ENCODE measurements at regions not wholly inside any gene's neighbourhood (a gene's known extent, or its start where the extent isn't known, plus 50 kb on each side); places are given as distances from the start of the nearest gene placed in this dataset.

DNA sequence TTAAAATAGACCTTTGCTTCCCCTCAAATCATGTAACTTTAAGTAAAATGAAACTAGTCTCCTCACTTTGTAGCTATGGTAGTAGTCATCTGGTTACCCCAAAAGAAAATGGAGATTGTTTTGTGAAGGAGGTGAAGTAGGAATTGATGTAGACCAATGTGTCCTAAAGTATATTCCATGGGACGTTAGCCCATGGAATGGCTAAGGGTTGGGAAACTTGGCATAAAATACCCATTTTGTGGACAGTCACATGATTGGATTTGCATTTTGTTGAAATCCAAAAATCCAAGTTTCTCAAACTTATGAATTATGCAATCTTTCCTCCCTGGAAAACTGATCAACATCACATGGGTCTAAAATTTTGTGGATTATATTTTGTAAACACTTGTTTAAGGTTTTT is 290.6 kb downstream of the OSTF1 start:
- no peak overlapping the region for H4K5ac ChIP-seq (ENCODE audit: insufficient read length, low read depth, low read length)
- H3K23ac ChIP-seq (ENCODE audit: insufficient read length, low read depth, low read length): no peak overlapping the region
- no peak overlapping the region for H3K4me2 ChIP-seq (ENCODE audit: insufficient read depth, insufficient read length, low read length)
- H3K9me3 ChIP-seq (ENCODE audit: control insufficient read depth, low read depth, low read length): peaks cover 18% of the 10 kb centered on the region
- no peak overlapping the region for H2BK5ac ChIP-seq (ENCODE audit: insufficient read length, low read length)
- H3K14ac ChIP-seq (ENCODE audit: insufficient read depth, low read length): no peak overlapping the region
- no peak overlapping the region for H2BK12ac ChIP-seq (ENCODE audit: insufficient read length, low read depth, low read length)
- H2AK5ac ChIP-seq (ENCODE audit: insufficient read length, low read length): no peak overlapping the region
- H4K91ac ChIP-seq (ENCODE audit: insufficient read length, low read depth, low read length): no peak overlapping the region
- no peak overlapping the region for H4K8ac ChIP-seq (replicated peaks; ENCODE audit: insufficient read length, low read depth, low read length)
- H3K4ac ChIP-seq (ENCODE audit: low read depth, low read length): no peak overlapping the region
- TF ChIP-seq CTCF (conservative IDR thresholded peaks at IDR 0.05): no peak
- no peaks in the 10 kb centered on the region for H3K4me1 ChIP-seq (ENCODE audit: insufficient read depth, low read length)
- H3K18ac ChIP-seq (ENCODE audit: insufficient read length, low read depth, low read length): no peak overlapping the region
- H3T11ph ChIP-seq (ENCODE audit: low read length): no peak overlapping the region
- no peak overlapping the region for H2BK120ac ChIP-seq (ENCODE audit: low read depth, low read length, poor library complexity, severe bottlenecking)
- no peak overlapping the region for H3K27ac ChIP-seq (ENCODE audit: insufficient read length, low read depth, low read length)
- no peaks in the 10 kb centered on the region for H3K79me1 ChIP-seq (ENCODE audit: insufficient read depth, low read depth, low read length, poor library complexity, severe bottlenecking)
- no peaks in the 10 kb centered on the region for H4K20me1 ChIP-seq (ENCODE audit: control insufficient read depth, insufficient read depth, insufficient read length)
- no peaks in the 10 kb centered on the region for H3K27me3 ChIP-seq (ENCODE audit: insufficient read depth, low read length)
- no peaks in the 10 kb centered on the region for H3K79me2 ChIP-seq (ENCODE audit: insufficient read depth, low read length)
- Mint-ChIP-seq H3K27me3 (ENCODE audit: low read depth) (no peaks in the 10 kb centered on the region), H3K4me1 (0 out of 4 replicates have a peak, but pooled peaks cover 0 to 2% of the 10 kb centered on the region in 2 experiments), H3K9me3 (peaks cover 23 to 24% of the 10 kb centered on the region in 2 experiments), H3K36me3 (ENCODE audit: insufficient read depth in 1 of 3, low read depth in 3 of 3) (peaks cover 16 to 20% (median 17%) of the 10 kb centered on the region in 3 experiments), H3K27ac (no peak overlapping the region), H3K4me3 (no peak overlapping the region)
- H2BK20ac ChIP-seq (ENCODE audit: low read depth, low read length, poor library complexity, severe bottlenecking): no peak overlapping the region
- H3K9ac ChIP-seq (ENCODE audit: extremely low read depth, insufficient read length, low read length): no peak overlapping the region
- no peak for DNase-seq
- H3K56ac ChIP-seq (ENCODE audit: insufficient read length, low read depth, low read length): no peak overlapping the region
- no CpG with 5 or more reads among the region's 1 CpG for WGBS (ENCODE audit: extremely low coverage, insufficient read length, low lambda C conversion rate)
- no peak overlapping the region for H2BK15ac ChIP-seq (ENCODE audit: low read depth, low read length)
- no peaks in the 10 kb centered on the region for H3K23me2 ChIP-seq (ENCODE audit: insufficient read length, low read depth, low read length, poor library complexity, severe bottlenecking)
- H2AFZ ChIP-seq (ENCODE audit: low read length): no peak overlapping the region

Measured in H9 (cell line).